RWPE1 (cell line): ENCODE measurements at regions not wholly inside any gene's neighbourhood (a gene's known extent, or its start where the extent isn't known, plus 50 kb on each side); places are given as distances from the start of the nearest gene placed in this dataset.

Source experiments
- CTCF ChIA-PET: fragments of 350-600 bp; sonication (Branson Sonifier 250); formaldehyde crosslinking; extraction: SDS; loops from one replicate; lab custom pipeline; 2021; lab: Yijun Ruan, JAX
- POLR2A ChIA-PET: fragments of 400-600 bp; formaldehyde crosslinking; extraction: SDS; loops from one replicate; lab custom pipeline; 2020; ENCODE audit warnings: antibody characterized with exemption; ENCODE audit not compliant: low non-redundant PET; lab: Yijun Ruan, JAX
- DNase-seq: peaks from one replicate; pipeline ENCODE4 v3.0.0; 2012; ENCODE audit warnings: low spot score
- H3K27ac ChIP-seq: fragments of 450-650 bp; 2 replicates; pipeline ENCODE4 v1.5.1; 2017
- TF ChIP-seq, protein P1 (sequence below): fragments of 450-650 bp; conservative IDR thresholded peaks from 2 replicates; pipeline ENCODE4 v1.5.1; 2017; ENCODE audit warnings: low read depth, mild to moderate bottlenecking

DNA sequence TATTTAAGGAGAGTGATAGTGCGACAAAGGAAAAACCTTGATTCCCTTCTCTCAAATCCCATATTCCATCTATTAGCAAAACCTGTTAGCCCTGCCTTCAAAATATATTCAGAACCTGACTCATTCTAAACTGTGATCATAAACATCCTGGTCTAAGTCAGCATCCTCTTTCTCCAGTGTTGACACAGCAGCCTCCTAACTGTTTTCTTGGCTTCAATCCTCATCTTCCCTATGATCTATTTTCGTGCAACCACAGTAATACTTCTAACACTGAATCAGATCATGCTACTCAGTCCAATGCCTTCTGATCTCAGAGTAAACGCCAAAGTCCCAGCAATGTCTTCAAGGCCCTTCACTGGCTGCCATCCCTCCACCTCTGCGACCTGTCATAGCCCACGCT, 785.1 kb downstream of the EDEM1 start:
- POLR2A ChIA-PET, result no interaction called here
- H3K27ac ChIP-seq, result no peak overlapping the region
- no peak for DNase-seq
- CTCF ChIA-PET, result no interaction called here
- TF ChIP-seq, protein P1, sequence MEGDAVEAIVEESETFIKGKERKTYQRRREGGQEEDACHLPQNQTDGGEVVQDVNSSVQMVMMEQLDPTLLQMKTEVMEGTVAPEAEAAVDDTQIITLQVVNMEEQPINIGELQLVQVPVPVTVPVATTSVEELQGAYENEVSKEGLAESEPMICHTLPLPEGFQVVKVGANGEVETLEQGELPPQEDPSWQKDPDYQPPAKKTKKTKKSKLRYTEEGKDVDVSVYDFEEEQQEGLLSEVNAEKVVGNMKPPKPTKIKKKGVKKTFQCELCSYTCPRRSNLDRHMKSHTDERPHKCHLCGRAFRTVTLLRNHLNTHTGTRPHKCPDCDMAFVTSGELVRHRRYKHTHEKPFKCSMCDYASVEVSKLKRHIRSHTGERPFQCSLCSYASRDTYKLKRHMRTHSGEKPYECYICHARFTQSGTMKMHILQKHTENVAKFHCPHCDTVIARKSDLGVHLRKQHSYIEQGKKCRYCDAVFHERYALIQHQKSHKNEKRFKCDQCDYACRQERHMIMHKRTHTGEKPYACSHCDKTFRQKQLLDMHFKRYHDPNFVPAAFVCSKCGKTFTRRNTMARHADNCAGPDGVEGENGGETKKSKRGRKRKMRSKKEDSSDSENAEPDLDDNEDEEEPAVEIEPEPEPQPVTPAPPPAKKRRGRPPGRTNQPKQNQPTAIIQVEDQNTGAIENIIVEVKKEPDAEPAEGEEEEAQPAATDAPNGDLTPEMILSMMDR, result no peak

DNA sequence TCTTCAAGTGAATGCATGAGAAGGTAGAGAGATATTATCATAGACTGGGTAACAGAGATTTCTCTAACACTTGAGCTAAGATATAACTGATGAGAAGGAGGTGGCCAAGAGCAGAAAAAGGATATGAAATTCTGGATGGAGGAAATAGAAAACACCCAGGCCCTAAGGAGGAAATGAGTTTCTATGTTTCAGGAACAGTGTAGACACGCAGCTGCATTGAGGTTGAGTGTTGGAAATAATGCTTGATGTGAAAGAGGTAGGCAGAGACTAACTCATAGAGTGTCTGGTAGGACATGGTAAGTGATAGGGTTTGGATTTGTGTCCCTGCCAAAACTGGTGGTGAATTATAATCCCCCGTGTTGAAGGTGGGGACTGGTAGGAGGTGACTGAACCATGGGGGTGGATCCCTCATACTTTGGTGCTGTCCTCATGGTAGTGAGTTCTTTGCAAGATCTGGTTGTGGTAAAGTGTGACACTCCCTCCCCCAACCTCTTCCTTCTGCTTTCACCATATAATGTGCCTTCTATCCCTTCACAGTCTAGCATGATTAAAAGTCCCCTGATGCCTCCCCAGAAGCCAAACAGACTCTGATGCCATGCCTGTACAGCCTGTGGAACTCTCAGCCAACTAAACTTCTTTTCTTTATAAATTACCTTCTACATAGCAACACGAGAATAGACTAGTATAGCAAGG, 787.3 kb downstream of the EDEM1 start:
- H3K27ac ChIP-seq, result no peak overlapping the region
- TF ChIP-seq, protein P1, result no peak
- CTCF ChIA-PET, result no interaction called here
- POLR2A ChIA-PET, result no interaction called here
- DNase-seq, result no peak

DNA sequence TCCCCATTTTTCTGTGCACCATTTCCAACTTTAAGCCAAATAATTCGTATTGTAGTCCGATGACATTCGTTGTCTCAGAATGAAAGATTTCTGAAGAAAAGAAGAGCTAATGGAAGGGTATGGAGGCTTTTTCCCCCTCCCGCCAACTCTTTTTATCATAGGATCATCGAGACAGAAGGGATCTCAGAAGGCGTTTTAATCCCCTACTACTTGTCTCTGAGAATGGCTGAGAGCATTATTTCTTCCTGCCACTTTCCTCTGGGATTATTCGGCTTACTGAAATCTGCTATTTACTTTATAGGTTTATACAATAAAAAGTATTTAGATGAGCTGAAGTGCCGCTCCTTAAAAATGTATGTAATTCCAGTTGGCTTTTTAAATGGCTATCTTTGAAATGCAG, 789.8 kb downstream of the EDEM1 start:
- ChIA-PET CTCF (no interaction called here), POLR2A (no interaction called here)
- no peak overlapping the region for H3K27ac ChIP-seq
- TF ChIP-seq, protein P1, result no peak
- no peak for DNase-seq

DNA sequence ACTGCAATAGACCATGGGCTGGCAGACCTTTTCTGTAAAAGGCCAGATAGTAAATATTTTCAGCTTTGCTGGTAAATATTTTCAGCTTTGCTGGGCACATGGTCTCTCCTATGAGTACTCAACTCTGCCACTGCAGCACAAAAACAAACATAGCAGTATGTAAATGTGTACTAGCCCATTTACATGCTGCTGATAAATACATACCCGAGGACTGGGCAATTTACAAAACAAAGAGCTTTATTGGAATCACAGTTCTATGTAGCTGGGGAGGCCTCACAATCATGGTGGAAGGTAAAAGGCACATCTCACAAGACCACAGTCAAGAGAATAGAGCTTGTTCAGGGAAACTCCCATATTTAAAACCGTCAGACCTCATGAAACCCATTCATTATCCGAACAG, 793.0 kb downstream of the EDEM1 start:
- CTCF ChIA-PET, result no interaction called here
- POLR2A ChIA-PET, result no interaction called here
- DNase-seq, result no peak
- H3K27ac ChIP-seq, result no peak overlapping the region
- TF ChIP-seq, protein P1, result no peak

DNA sequence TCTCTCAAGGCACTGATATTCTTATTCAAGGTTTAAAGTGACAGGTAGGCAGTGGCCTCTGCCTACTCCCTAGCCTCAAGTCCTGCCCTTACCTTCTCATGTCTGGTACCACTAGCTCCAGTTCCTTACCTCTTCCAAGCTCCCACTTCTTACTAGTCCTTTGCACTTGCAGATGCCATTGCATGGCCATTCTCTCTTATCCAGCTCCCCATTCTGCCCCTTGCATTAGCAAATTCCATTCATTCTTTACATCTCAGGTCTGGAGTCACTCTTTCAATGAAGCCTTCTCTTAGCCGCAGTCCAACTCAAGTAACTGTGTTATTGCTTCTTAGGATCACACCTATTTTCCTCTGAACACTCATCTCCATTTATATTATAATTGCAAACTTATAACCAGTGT, 807.1 kb downstream of the EDEM1 start:
- H3K27ac ChIP-seq, result no peak overlapping the region
- no peak for DNase-seq
- CTCF ChIA-PET, result no interaction called here
- POLR2A ChIA-PET, result no interaction called here
- TF ChIP-seq, protein P1, result no peak

DNA sequence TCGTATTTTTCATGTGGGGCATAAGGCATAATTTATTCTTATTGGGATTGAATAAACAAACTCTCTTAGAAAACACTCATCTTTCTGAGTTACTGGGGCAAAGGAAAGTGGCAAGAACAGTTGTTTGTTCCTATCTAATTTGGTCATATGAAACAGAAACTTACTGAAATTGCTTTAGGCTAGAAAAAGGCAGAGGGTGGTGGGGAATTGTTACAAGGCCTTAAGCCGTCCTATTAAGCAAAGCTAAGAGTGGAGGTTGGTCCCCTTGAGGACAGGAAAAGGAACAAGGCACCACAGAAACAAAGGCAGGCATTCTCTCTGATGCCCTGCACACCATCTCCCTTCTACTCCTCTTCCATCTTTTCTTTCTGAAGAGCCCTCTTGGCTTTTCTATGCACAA, 830.9 kb downstream of the EDEM1 start:
- ChIA-PET CTCF (no interaction called here), POLR2A (no interaction called here)
- TF ChIP-seq, protein P1, result no peak
- DNase-seq, result no peak
- no peak overlapping the region for H3K27ac ChIP-seq
